Neural cell (in vitro differentiated cells): ENCODE measurements at regions not wholly inside any gene's neighbourhood (a gene's known extent, or its start where the extent isn't known, plus 50 kb on each side); places are given as distances from the start of the nearest gene placed in this dataset.

Experiments
- H2AFZ ChIP-seq: fragments of 200-600, 300-800 bp; sonication (generic), shearing (Covaris generic); 2 replicates; pipeline ENCODE4 v1.6.0; 2014; ENCODE audit warnings: low read depth, mild to moderate bottlenecking, antibody characterized with exemption, low read length, moderate library complexity
- H3F3A ChIP-seq: fragments of 200-600 bp; shearing (Covaris generic); 2 replicates; pipeline ENCODE4 v1.6.1; 2016; ENCODE audit warnings: mild to moderate bottlenecking, moderate library complexity, mixed read lengths, antibody characterized with exemption, low read length; ENCODE audit not compliant: insufficient read depth, poor library complexity, severe bottlenecking
- H3K27ac ChIP-seq: fragments of 200-600, 300-800 bp; sonication (generic), shearing (Covaris generic); 2 replicates; pipeline ENCODE4 v1.5.1; 2014; ENCODE audit warnings: mild to moderate bottlenecking, low read length, moderate library complexity
- H3K27me3 ChIP-seq: fragments of 300-800, 200-600 bp; sonication (generic), shearing (Covaris generic); 2 replicates; pipeline ENCODE4 v1.6.0; 2014; ENCODE audit warnings: mild to moderate bottlenecking, low read depth, low read length, moderate library complexity; ENCODE audit not compliant: insufficient read depth
- H3K36me3 ChIP-seq: fragments of 300-800, 200-600 bp; sonication (generic), shearing (Covaris generic); 2 replicates; pipeline ENCODE4 v1.5.1; 2014; ENCODE audit warnings: mild to moderate bottlenecking, antibody characterized with exemption, low read length, moderate library complexity; ENCODE audit not compliant: insufficient read depth
- H3K4me2 ChIP-seq: fragments of 300-800, 200-600 bp; sonication (generic), shearing (Covaris generic); 2 replicates; pipeline ENCODE4 v1.6.0; 2014; ENCODE audit warnings: mild to moderate bottlenecking, low read length
- H3K4me3 ChIP-seq: fragments of 300-800, 200-600 bp; sonication (generic), shearing (Covaris generic); 2 replicates; pipeline ENCODE4 v1.5.1; 2014; ENCODE audit warnings: mild to moderate bottlenecking, low read length, moderate library complexity
- H3K79me2 ChIP-seq: fragments of 200-600 bp; shearing (Covaris generic); replicated peaks from 2 replicates; pipeline ENCODE4 v1.6.0; 2014; ENCODE audit warnings: mild to moderate bottlenecking, low read length, moderate library complexity; ENCODE audit not compliant: insufficient read depth
- H3K9ac ChIP-seq: fragments of 300-800, 200-600 bp; sonication (generic), shearing (Covaris generic); 2 replicates; pipeline ENCODE4 v1.6.1; 2016; ENCODE audit warnings: mild to moderate bottlenecking, low read length, mixed read lengths
- H3K9me2 ChIP-seq: fragments of 200-600 bp; shearing (Covaris generic); 2 replicates; pipeline ENCODE4 v1.6.1; 2016; ENCODE audit warnings: mild to moderate bottlenecking, low read length, mixed read lengths; ENCODE audit not compliant: insufficient read depth
- H3K9me3 ChIP-seq: fragments of 200-600, 300-800 bp; sonication (generic), shearing (Covaris generic); 2 replicates; pipeline ENCODE4 v1.6.1; 2016; ENCODE audit warnings: mild to moderate bottlenecking, mixed run types, low read length, moderate library complexity, mixed read lengths
- H4K20me1 ChIP-seq: fragments of 200-600 bp; shearing (Covaris generic); 2 replicates; pipeline ENCODE4 v1.6.1; 2016; ENCODE audit warnings: mild to moderate bottlenecking, mixed run types; ENCODE audit not compliant: insufficient read depth
- EP300 ChIP-seq: fragments of 450-650 bp; conservative IDR thresholded peaks from 2 replicates; pipeline ENCODE4 v1.6.1; 2014; ENCODE audit warnings: antibody characterized with exemption, mild to moderate bottlenecking, moderate library complexity; ENCODE audit not compliant: poor library complexity, severe bottlenecking
- EZH2 ChIP-seq: fragments of 200-600, 300-800 bp; shearing (Covaris generic), sonication (generic); IDR thresholded peaks from 2 replicates; pipeline ENCODE4 v1.6.1; 2014; ENCODE audit warnings: antibody characterized with exemption, low read length, borderline replicate concordance, mild to moderate bottlenecking; ENCODE audit not compliant: insufficient read depth, poor library complexity, severe bottlenecking
- MXI1 ChIP-seq: fragments of 450-650 bp; conservative IDR thresholded peaks from 2 replicates; pipeline ENCODE4 v1.6.1; 2014; ENCODE audit warnings: antibody characterized with exemption, mild to moderate bottlenecking; ENCODE audit not compliant: poor library complexity, severe bottlenecking
- POLR2AphosphoS5 ChIP-seq: IDR thresholded peaks from 2 replicates; pipeline ENCODE4 v1.6.1; 2012
- RAD21 ChIP-seq: fragments of 450-650 bp; conservative IDR thresholded peaks from 2 replicates; pipeline ENCODE4 v1.6.1; 2014; ENCODE audit warnings: antibody characterized with exemption, mild to moderate bottlenecking, moderate library complexity
- SMC3 ChIP-seq: fragments of 450-650 bp; conservative IDR thresholded peaks from 2 replicates; pipeline ENCODE4 v1.6.1; 2014; ENCODE audit warnings: antibody characterized with exemption, mild to moderate bottlenecking, moderate library complexity; ENCODE audit not compliant: poor library complexity
- TAF1 ChIP-seq: IDR thresholded peaks from 2 replicates; pipeline ENCODE4 v1.6.1; 2012; ENCODE audit warnings: low read depth
- TF ChIP-seq, protein P1 (sequence below): fragments of 450-650 bp; IDR thresholded peaks from 2 replicates; pipeline ENCODE4 v1.5.1; 2014; ENCODE audit warnings: antibody characterized with exemption, mild to moderate bottlenecking, moderate library complexity; ENCODE audit not compliant: poor library complexity, severe bottlenecking
- TF ChIP-seq, protein P2 (sequence below): IDR thresholded peaks from 2 replicates; pipeline ENCODE4 v1.6.1; 2012; ENCODE audit warnings: borderline replicate concordance

DNA sequence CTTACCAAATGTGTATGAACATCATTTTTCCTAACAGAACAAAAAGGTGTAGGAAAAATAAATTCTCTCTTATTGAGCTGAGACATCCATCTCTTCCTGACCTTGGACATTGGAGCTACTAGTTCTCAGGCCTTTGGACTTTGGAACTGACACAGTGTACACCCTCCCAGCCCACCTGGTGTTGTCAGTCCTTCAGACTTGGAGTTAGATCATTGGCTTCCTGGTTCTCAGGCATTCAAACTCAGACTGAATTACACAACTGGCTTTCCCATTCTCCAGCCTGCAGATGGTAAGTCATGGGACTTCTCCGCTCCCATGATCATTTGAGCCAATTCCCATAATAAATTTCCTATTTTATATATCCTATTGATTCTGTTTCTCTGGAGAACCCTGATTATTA is 84.8 kb upstream of the EDNRA start:
- no peaks in the 10 kb centered on the region for H3K79me2 ChIP-seq
- no peaks in the 10 kb centered on the region for H4K20me1 ChIP-seq
- TF ChIP-seq SMC3, result no peak
- no peak for TF ChIP-seq RAD21
- no peak for TF ChIP-seq TAF1
- TF ChIP-seq, protein P1, sequence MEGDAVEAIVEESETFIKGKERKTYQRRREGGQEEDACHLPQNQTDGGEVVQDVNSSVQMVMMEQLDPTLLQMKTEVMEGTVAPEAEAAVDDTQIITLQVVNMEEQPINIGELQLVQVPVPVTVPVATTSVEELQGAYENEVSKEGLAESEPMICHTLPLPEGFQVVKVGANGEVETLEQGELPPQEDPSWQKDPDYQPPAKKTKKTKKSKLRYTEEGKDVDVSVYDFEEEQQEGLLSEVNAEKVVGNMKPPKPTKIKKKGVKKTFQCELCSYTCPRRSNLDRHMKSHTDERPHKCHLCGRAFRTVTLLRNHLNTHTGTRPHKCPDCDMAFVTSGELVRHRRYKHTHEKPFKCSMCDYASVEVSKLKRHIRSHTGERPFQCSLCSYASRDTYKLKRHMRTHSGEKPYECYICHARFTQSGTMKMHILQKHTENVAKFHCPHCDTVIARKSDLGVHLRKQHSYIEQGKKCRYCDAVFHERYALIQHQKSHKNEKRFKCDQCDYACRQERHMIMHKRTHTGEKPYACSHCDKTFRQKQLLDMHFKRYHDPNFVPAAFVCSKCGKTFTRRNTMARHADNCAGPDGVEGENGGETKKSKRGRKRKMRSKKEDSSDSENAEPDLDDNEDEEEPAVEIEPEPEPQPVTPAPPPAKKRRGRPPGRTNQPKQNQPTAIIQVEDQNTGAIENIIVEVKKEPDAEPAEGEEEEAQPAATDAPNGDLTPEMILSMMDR, result no peak
- no peak for TF ChIP-seq EZH2
- TF ChIP-seq POLR2AphosphoS5, result no peak
- TF ChIP-seq EP300, result no peak
- TF ChIP-seq, protein P2, sequence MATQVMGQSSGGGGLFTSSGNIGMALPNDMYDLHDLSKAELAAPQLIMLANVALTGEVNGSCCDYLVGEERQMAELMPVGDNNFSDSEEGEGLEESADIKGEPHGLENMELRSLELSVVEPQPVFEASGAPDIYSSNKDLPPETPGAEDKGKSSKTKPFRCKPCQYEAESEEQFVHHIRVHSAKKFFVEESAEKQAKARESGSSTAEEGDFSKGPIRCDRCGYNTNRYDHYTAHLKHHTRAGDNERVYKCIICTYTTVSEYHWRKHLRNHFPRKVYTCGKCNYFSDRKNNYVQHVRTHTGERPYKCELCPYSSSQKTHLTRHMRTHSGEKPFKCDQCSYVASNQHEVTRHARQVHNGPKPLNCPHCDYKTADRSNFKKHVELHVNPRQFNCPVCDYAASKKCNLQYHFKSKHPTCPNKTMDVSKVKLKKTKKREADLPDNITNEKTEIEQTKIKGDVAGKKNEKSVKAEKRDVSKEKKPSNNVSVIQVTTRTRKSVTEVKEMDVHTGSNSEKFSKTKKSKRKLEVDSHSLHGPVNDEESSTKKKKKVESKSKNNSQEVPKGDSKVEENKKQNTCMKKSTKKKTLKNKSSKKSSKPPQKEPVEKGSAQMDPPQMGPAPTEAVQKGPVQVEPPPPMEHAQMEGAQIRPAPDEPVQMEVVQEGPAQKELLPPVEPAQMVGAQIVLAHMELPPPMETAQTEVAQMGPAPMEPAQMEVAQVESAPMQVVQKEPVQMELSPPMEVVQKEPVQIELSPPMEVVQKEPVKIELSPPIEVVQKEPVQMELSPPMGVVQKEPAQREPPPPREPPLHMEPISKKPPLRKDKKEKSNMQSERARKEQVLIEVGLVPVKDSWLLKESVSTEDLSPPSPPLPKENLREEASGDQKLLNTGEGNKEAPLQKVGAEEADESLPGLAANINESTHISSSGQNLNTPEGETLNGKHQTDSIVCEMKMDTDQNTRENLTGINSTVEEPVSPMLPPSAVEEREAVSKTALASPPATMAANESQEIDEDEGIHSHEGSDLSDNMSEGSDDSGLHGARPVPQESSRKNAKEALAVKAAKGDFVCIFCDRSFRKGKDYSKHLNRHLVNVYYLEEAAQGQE, result no peak
- no peak for TF ChIP-seq MXI1
- H3K4me3 ChIP-seq, result no peak overlapping the region
- H3K27me3 ChIP-seq, result no peaks in the 10 kb centered on the region
- no peaks in the 10 kb centered on the region for H3K9me3 ChIP-seq
- H3K9me2 ChIP-seq, result no peaks in the 10 kb centered on the region
- no peaks in the 10 kb centered on the region for H3K36me3 ChIP-seq
- no peak overlapping the region for H3K27ac ChIP-seq
- H3K9ac ChIP-seq, result no peak overlapping the region
- no peak overlapping the region for H3K4me2 ChIP-seq
- H3F3A ChIP-seq, result no peaks in the 10 kb centered on the region
- H2AFZ ChIP-seq, result no peak overlapping the region

DNA sequence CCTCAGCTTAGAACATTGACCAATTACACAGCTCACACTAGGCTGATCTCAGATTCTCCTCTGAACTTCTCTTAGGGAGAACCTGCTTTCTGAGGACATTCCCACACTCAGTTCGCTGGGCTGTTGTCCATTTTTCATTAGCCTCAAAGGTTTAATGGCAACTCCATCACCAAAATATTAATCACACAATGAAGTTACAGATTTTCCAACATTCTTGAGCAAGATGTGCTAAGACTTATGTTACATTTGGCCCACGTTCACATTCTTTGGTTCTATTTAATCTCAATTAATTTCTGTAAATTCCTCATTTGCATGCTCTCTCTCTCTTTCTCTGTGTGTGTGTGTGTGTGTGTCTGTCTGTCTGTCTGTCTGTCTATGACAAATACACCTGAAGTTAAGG is 82.3 kb upstream of the EDNRA start:
- Histone ChIP-seq H4K20me1 (no peaks in the 10 kb centered on the region), H3K4me2 (no peak overlapping the region), H3F3A (no peaks in the 10 kb centered on the region), H3K9me3 (no peaks in the 10 kb centered on the region), H3K27ac (no peak overlapping the region), H3K36me3 (no peaks in the 10 kb centered on the region), H3K9me2 (no peaks in the 10 kb centered on the region), H3K9ac (no peak overlapping the region), H3K4me3 (no peak overlapping the region), H3K27me3 (no peaks in the 10 kb centered on the region), H3K79me2 (no peaks in the 10 kb centered on the region), H2AFZ (no peak overlapping the region)
- no peak for TF ChIP-seq RAD21
- TF ChIP-seq, protein P2, result no peak
- no peak for TF ChIP-seq MXI1
- TF ChIP-seq SMC3, result no peak
- no peak for TF ChIP-seq EP300
- TF ChIP-seq EZH2, result no peak
- TF ChIP-seq, protein P1, result no peak
- TF ChIP-seq POLR2AphosphoS5, result no peak
- no peak for TF ChIP-seq TAF1
